Ishikawa (cell line): ENCODE measurements at regions not wholly inside any gene's neighbourhood (a gene's known extent, or its start where the extent isn't known, plus 50 kb on each side); places are given as distances from the start of the nearest gene placed in this dataset.

Source experiments
- CEBPB ChIP-seq: IDR thresholded peaks from 2 replicates; pipeline ENCODE4 v1.6.1; 2012
- CREB1 ChIP-seq: IDR thresholded peaks from 2 replicates; pipeline ENCODE4 v1.6.1; 2012; ENCODE audit warnings: low read depth
- EGR1 ChIP-seq: IDR thresholded peaks from 2 replicates; pipeline ENCODE4 v1.6.1; 2012
- EP300 ChIP-seq: IDR thresholded peaks from 2 replicates; pipeline ENCODE4 v1.6.1; 2012; ENCODE audit warnings: borderline replicate concordance
- FOXM1 ChIP-seq: IDR thresholded peaks from 2 replicates; pipeline ENCODE4 v1.6.1; 2012; ENCODE audit warnings: low read depth, borderline replicate concordance
- NFIC ChIP-seq: IDR thresholded peaks from 2 replicates; pipeline ENCODE4 v1.6.1; 2012
- RAD21 ChIP-seq: IDR thresholded peaks from 2 replicates; pipeline ENCODE4 v1.6.1; 2012; ENCODE audit warnings: low read depth
- TAF1 ChIP-seq: IDR thresholded peaks from 2 replicates; pipeline ENCODE4 v1.6.1; 2012; ENCODE audit warnings: low read depth, mild to moderate bottlenecking
- TCF12 ChIP-seq: IDR thresholded peaks from 2 replicates; pipeline ENCODE4 v1.6.1; 2012; ENCODE audit warnings: low read depth
- TEAD4 ChIP-seq: IDR thresholded peaks from 2 replicates; pipeline ENCODE4 v1.6.1; 2012
- YY1 ChIP-seq: IDR thresholded peaks from 2 replicates; pipeline ENCODE4 v1.6.1; 2012; ENCODE audit warnings: low read depth
- ZBTB7A ChIP-seq: IDR thresholded peaks from 2 replicates; pipeline ENCODE4 v1.6.1; 2012; ENCODE audit warnings: low read depth
- TF ChIP-seq, protein P1 (sequence below): IDR thresholded peaks from 2 replicates; pipeline ENCODE4 v1.6.1; 2012; ENCODE audit warnings: low read depth, mild to moderate bottlenecking
- TF ChIP-seq, protein P2 (sequence below): IDR thresholded peaks from 2 replicates; pipeline ENCODE4 v1.6.1; 2012
- TF ChIP-seq, protein P3 (sequence below): IDR thresholded peaks from 2 replicates; pipeline ENCODE4 v1.6.1; 2012

DNA sequence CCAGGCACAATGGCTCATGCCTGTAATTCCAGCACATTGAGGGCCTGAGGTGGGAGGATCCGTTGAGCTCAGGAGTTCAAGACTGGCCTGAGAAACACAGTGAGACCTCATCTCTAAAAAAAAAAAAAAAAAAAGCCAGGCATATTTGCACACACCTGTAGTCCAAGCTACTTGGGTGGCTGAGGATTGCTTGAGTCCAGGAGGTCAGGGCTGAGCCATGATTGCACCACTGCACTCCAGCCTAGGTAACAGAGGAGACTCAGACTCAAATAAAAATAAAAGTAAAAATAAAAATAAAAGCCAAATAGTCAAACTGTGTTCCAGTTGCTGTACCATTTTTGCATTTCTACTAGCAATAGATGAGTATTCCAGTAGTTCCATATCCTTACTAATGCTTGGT, 616.0 kb downstream of the KIF4B start:
- TF ChIP-seq TEAD4 (no peak), EP300 (no peak), NFIC (no peak), CEBPB (no peak), TAF1 (no peak), RAD21 (no peak), YY1 (no peak), FOXM1 (no peak), ZBTB7A (no peak)
- TF ChIP-seq, protein P1, sequence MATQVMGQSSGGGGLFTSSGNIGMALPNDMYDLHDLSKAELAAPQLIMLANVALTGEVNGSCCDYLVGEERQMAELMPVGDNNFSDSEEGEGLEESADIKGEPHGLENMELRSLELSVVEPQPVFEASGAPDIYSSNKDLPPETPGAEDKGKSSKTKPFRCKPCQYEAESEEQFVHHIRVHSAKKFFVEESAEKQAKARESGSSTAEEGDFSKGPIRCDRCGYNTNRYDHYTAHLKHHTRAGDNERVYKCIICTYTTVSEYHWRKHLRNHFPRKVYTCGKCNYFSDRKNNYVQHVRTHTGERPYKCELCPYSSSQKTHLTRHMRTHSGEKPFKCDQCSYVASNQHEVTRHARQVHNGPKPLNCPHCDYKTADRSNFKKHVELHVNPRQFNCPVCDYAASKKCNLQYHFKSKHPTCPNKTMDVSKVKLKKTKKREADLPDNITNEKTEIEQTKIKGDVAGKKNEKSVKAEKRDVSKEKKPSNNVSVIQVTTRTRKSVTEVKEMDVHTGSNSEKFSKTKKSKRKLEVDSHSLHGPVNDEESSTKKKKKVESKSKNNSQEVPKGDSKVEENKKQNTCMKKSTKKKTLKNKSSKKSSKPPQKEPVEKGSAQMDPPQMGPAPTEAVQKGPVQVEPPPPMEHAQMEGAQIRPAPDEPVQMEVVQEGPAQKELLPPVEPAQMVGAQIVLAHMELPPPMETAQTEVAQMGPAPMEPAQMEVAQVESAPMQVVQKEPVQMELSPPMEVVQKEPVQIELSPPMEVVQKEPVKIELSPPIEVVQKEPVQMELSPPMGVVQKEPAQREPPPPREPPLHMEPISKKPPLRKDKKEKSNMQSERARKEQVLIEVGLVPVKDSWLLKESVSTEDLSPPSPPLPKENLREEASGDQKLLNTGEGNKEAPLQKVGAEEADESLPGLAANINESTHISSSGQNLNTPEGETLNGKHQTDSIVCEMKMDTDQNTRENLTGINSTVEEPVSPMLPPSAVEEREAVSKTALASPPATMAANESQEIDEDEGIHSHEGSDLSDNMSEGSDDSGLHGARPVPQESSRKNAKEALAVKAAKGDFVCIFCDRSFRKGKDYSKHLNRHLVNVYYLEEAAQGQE: no peak
- TF ChIP-seq, protein P2, sequence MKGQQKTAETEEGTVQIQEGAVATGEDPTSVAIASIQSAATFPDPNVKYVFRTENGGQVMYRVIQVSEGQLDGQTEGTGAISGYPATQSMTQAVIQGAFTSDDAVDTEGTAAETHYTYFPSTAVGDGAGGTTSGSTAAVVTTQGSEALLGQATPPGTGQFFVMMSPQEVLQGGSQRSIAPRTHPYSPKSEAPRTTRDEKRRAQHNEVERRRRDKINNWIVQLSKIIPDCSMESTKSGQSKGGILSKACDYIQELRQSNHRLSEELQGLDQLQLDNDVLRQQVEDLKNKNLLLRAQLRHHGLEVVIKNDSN: no peak
- TF ChIP-seq, protein P3, sequence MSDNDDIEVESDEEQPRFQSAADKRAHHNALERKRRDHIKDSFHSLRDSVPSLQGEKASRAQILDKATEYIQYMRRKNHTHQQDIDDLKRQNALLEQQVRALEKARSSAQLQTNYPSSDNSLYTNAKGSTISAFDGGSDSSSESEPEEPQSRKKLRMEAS: no peak

DNA sequence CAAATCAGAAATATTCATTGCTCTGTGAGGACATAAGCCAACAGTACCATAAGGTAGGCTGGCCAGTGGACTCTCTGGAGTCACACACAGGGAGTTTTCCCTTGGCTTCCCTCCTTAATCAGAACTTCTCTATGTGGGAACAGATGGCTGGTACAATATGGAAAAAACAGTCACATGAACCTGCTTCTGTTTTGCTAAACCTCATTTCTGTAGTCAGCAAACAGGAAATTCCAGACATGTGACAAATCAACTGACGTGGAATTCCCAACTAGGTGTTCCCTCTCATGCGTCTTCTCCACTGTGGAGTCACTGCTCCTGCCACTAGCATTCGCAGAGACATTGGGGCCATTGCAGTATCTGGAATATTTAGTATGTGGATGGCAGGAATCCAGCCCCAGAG, 617.6 kb downstream of the KIF4B start:
- no peak for TF ChIP-seq TEAD4
- TF ChIP-seq, protein P1: no peak
- TF ChIP-seq NFIC: no peak
- TF ChIP-seq TAF1: no peak
- TF ChIP-seq TCF12: no peak
- TF ChIP-seq CREB1: no peak
- TF ChIP-seq, protein P3: no peak

DNA sequence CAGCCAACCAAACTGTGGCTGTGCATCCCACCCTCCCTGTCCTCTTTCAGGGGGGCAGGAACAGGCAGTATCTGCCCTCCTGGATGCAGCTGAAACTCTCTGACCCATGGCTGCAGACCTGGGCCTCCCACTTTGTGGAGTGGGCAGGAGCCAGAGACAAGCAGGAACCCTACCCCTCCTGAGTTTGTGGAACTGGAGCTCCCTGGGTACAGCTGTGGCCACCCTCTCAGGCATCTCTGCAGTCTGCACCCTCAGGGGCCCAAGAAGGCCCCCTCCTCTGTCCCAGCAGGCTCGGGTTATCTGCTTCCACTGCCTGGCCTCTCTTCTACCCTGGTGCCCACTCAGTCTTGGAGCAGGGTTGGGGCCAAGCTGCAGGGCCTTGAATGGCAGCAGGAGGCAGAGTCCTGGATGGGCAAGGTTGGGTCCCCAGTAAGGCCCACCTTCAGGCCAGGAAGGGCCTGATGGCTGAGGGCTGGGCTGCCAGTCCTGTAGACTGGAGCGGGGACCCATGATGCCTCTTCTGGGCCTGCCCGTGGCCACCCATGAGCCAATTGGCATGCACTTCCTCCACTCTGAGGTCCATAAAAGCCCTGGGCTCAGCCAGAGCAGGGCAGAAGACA, 619.9 kb downstream of the KIF4B start:
- TF ChIP-seq CREB1 (no peak), TEAD4 (no peak), RAD21 (no peak)
- TF ChIP-seq, protein P2: no peak

DNA sequence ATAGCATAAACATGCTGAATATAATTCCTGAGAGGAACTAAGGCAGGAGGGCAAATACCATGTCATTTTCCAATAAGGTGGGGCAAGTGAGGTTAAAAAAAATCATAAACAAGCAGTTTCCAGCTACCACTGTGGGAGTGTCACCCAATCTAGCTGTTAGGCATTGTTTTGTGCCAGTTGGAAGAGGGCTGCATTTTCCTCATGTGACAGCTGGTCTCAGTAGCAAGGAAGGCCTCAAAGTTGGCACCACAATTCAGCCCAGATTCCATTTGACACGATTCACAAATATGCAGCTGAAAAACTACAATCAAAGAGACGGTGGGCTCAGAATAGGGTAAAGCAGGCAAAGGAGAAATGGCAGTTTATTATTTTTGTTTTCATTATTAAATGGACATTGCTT, 636.1 kb downstream of the KIF4B start:
- TF ChIP-seq ZBTB7A: no peak
- no peak for TF ChIP-seq NFIC
- no peak for TF ChIP-seq TCF12
- no peak for TF ChIP-seq FOXM1

DNA sequence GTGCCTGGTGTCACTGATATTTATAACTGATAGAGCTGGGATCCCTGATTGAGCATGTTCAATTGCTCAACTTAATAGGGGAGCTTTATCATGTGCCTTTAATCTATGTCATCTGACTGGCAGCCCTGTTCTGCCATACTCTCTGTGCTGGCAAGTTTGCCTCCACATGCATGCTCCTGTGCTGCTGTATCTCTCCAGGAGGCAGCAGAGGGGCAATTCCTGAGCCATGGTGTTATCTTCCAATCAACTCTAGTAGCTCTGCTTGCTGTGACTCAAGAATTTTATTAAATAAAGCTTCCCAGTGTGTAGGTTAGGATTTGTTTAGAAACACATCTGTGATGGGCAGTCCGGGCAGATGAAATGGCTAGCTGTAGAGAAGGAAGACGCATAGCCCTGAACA, 642.0 kb downstream of the KIF4B start:
- no peak for TF ChIP-seq CEBPB
- TF ChIP-seq, protein P3: no peak
- TF ChIP-seq, protein P2: no peak
- TF ChIP-seq TEAD4: no peak
- no peak for TF ChIP-seq YY1
- TF ChIP-seq NFIC: no peak
- TF ChIP-seq EGR1: no peak
- TF ChIP-seq RAD21: no peak
- TF ChIP-seq EP300: no peak
- TF ChIP-seq FOXM1: no peak
- no peak for TF ChIP-seq TAF1
- no peak for TF ChIP-seq CREB1
- TF ChIP-seq ZBTB7A: no peak
- TF ChIP-seq TCF12: no peak
- TF ChIP-seq, protein P1: no peak
